ENCODE measurements at regions not wholly inside any gene's neighbourhood (a gene's known extent, or its start where the extent isn't known, plus 50 kb on each side); places are given as distances from the start of the nearest gene placed in this dataset.

GRCh38 chr16:8026450-8026849 is 563.9 kb downstream of the TMEM114 start:
- Mint-ChIP-seq H3K27ac (no peak overlapping the region), H3K36me3 (peaks cover 5% of the 10 kb centered on the region), H3K4me1 (no peaks in the 10 kb centered on the region), H3K4me3 (no peak overlapping the region), H3K27me3 (ENCODE audit: low read depth in 2 of 2) (no peaks in the 10 kb centered on the region), H3K9me3 (peaks cover 11 to 15% of the 10 kb centered on the region in 2 donors)
- DNase-seq (no peak), ATAC-seq (no peak)
- no peaks in the 10 kb centered on the region for H3K9me3 ChIP-seq (ENCODE audit: control insufficient read depth, insufficient read depth, low read length)
- intact Hi-C loops (cut with micrococcal nuclease), result no loop called here
- no peaks in the 10 kb centered on the region for H3K4me1 ChIP-seq (ENCODE audit: control insufficient read depth, insufficient read depth, low read length)
- WGBS (ENCODE audit: insufficient coverage), result 46% methylated on average over 4 of the region's 5 CpGs
- H3K27ac ChIP-seq (ENCODE audit: low read length), result no peak overlapping the region
- no peaks in the 10 kb centered on the region for H3K36me3 ChIP-seq (ENCODE audit: control insufficient read depth, insufficient read depth, low read length)
- no peak for TF ChIP-seq CTCF (IDR thresholded peaks at IDR 0.05)
- H3K4me3 ChIP-seq (ENCODE audit: low read length), result no peak overlapping the region
- no peaks in the 10 kb centered on the region for H3K27me3 ChIP-seq (ENCODE audit: control insufficient read depth, insufficient read depth, low read length)

GRCh38 chr16:8023326-8023725 is 567.0 kb downstream of the TMEM114 start:
- Histone ChIP-seq H3K4me1 (ENCODE audit: control insufficient read depth, insufficient read depth, low read length) (no peaks in the 10 kb centered on the region), H3K9me3 (ENCODE audit: control insufficient read depth, insufficient read depth, low read length) (no peaks in the 10 kb centered on the region), H3K4me3 (ENCODE audit: low read length) (no peak overlapping the region), H3K27ac (ENCODE audit: low read length) (no peak overlapping the region), H3K27me3 (ENCODE audit: control insufficient read depth, insufficient read depth, low read length) (no peaks in the 10 kb centered on the region), H3K36me3 (ENCODE audit: control insufficient read depth, insufficient read depth, low read length) (no peaks in the 10 kb centered on the region)
- Mint-ChIP-seq H3K4me1 (no peaks in the 10 kb centered on the region), H3K9me3 (peaks cover 10 to 15% of the 10 kb centered on the region in 2 donors), H3K27me3 (ENCODE audit: low read depth in 2 of 2) (no peaks in the 10 kb centered on the region), H3K4me3 (no peak overlapping the region), H3K36me3 (no peaks in the 10 kb centered on the region), H3K27ac (no peak overlapping the region)
- DNase-seq, result no peak
- TF ChIP-seq CTCF (IDR thresholded peaks at IDR 0.05), result no peak
- intact Hi-C loops (cut with micrococcal nuclease), result no loop called here
- 72% methylated on average over 3 of the region's 3 CpGs for WGBS (ENCODE audit: insufficient coverage)
- ATAC-seq, result no peak

GRCh38 chr16:8005096-8005860 is 585.0 kb downstream of the TMEM114 start:
- ATAC-seq (no peak), DNase-seq (no peak)
- Histone ChIP-seq H3K4me3 (ENCODE audit: low read length) (no peak overlapping the region), H3K27ac (ENCODE audit: low read length) (no peak overlapping the region), H3K9me3 (ENCODE audit: control insufficient read depth, insufficient read depth, low read length) (no peaks in the 10 kb centered on the region), H3K36me3 (ENCODE audit: control insufficient read depth, insufficient read depth, low read length) (no peaks in the 10 kb centered on the region), H3K27me3 (ENCODE audit: control insufficient read depth, insufficient read depth, low read length) (no peaks in the 10 kb centered on the region), H3K4me1 (ENCODE audit: control insufficient read depth, insufficient read depth, low read length) (no peaks in the 10 kb centered on the region)
- no peak overlapping the region for H3K4me3 Mint-ChIP-seq
- peaks cover 8% of the 10 kb centered on the region for H3K36me3 Mint-ChIP-seq
- H3K9me3 Mint-ChIP-seq, result peaks cover 8 to 15% of the 10 kb centered on the region in 2 donors
- no peaks in the 10 kb centered on the region for H3K27me3 Mint-ChIP-seq (ENCODE audit: low read depth in 2 of 2)
- intact Hi-C loops (cut with micrococcal nuclease), result no loop called here
- 86% methylated on average over 10 of the region's 10 CpGs for WGBS (ENCODE audit: insufficient coverage)
- H3K4me1 Mint-ChIP-seq, result no peaks in the 10 kb centered on the region
- no peak overlapping the region for H3K27ac Mint-ChIP-seq
- TF ChIP-seq CTCF (IDR thresholded peaks at IDR 0.05), result no peak

All from natural killer cell (primary cell).